GM18907 (cell line): ENCODE measurements at regions not wholly inside any gene's neighbourhood (a gene's known extent, or its start where the extent isn't known, plus 50 kb on each side); places are given as distances from the start of the nearest gene placed in this dataset.

ENCODE experiments used
- ATAC-seq: cut with Tn5 transposase; IDR thresholded peaks from one replicate; pipeline ENCODE4 v1.9.1; 2021; ENCODE audit warnings: mild to moderate bottlenecking, moderate library complexity; ENCODE audit not compliant: unreplicated experiment

DNA sequence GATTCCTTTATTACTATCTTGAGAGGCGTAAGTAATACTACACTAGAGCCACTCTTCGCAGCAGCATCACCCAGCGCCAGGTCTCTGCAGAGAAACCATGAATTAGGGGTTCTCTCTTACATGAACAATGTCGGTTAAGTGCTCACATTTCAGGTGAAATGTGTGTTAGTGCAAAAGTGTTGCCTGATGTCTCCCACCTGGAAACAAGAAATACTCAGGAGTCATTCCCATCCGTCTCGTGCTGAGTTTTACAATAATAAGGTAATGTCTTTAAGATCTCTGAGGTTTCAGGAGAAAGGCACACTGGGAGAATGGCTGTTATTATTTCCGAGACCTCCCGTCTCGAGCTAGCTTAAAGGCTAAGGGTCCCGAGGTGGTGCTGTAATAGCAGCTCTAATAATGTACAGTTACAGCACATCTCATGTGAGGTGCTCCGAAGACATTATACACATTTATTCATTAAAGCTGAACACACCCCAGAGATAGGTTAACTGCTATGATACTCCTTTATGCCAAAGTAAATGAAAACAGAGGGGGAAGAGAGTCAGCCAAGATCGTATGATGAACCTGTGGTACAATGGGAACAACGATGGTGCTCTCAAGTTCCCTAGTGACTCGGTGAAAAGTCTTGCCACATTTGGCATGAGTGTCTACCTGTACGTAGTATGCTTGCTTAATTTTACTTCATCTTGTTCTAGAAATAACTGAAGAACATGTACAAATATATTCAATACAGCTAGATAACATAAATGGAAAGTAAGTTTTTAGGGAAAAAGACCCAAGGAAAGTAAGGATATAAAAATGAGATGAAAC is 458.3 kb upstream of the CITED2 start:
- no peak for ATAC-seq

DNA sequence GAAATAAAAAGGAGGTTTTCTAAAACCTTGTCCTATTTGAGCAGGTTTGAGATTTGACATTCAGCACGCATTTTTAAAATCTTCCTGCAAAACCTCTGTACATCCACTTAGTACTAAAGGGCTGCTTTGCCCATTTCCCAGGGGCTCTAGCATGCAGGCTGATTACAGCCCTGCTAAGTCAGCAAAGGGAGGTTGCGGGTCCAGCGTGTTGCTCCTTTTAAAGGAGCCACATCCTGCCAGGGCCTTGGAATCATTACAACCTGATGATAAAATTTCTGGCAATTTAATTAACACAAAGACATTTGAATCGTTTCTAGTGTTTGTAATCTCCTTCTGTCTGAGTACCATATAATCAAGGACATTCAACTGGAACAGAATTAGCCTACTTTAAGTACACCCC is 455.1 kb upstream of the CITED2 start:
- no peak for ATAC-seq

GRCh38 chr6:139828751-139829519 is 454.5 kb upstream of the CITED2 start:
- no peak for ATAC-seq

GRCh38 chr6:139825935-139826374 is 451.5 kb upstream of the CITED2 start:
- ATAC-seq: no peak

DNA sequence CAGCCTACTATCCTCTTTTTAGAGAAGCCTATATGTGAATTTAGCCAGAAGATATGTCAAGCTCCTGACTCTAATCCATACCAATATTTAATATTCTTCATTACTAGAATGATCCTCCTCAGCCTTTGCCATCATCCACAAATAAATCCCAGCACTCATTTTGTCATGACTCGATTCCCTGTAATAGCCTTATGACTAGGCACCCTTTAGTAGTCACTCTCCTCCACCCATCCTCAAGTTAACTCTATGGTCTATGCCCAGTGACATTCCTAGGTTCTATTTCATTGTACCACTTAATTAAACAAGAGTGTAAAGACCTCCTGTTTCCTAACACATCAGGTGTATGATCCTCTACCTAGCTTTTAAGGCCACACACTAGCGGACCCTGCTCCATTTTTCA is 450.4 kb upstream of the CITED2 start:
- no peak for ATAC-seq

- ATAC-seq: no peak
Measured at GRCh38 chr6:139823808-139824126, 449.3 kb upstream of the CITED2 start.

DNA sequence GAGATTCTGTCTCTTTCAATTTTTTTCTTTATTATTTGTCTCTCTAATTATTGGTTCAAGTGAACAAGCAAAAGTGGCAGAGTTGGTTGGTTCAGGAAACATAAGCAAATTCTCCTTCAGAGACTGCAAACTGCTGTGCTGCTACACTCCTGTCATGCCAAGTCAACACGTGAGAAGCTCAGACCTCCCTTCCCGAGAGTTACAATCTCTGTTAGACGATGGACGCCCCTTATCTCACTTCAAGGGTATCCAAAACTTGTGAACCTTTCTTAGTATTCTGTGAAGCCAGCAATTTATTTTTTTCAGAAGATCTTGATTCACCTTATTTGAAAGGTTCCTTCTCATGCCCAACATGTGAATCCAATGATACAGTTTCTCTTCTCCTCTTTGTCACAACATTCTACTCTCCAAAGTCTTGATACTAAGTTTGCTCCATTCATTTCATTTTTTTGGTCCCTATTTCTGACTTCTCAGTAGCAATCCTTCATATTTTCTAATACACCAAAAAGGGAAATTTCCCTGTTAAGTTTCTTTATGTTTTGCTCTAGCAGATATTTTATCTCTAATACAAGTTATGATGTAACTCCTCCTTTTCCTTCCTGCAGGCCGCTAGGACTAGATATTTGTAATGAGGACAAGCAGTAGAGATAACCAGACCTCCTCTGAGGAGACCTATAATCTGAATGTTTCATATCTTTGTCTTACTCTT is 448.8 kb upstream of the CITED2 start:
- ATAC-seq: no peak

GRCh38 chr6:139821676-139822223 is 447.3 kb upstream of the CITED2 start:
- ATAC-seq: no peak

GRCh38 chr6:139820210-139820609 is 445.8 kb upstream of the CITED2 start:
- no peak for ATAC-seq

- no peak for ATAC-seq
Measured at GRCh38 chr6:139819776-139820175, 445.3 kb upstream of the CITED2 start.

- no peak for ATAC-seq
Measured at GRCh38 chr6:139812939-139813338, 438.5 kb upstream of the CITED2 start.

GRCh38 chr6:139801571-139802321 is 427.3 kb upstream of the CITED2 start:
- no peak for ATAC-seq

DNA sequence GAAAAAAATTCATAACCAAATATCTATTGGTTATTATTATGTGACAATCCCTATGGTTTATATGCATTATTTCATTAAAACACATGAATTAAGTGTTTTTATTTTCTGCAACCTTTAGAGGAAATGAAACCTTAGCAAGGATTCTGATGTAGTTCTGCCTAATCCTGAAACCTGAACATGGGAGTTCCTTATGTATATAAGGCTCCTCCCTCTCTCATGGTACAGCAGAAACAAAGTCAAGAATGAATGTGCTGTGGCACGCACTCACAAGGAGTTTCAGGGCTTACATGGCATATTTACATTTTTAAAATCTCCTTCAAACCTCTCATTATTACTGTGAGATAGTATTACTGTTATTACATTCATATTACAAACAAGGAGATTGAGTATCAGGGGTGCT is 426.4 kb upstream of the CITED2 start:
- ATAC-seq: peak; percentile 85

GRCh38 chr6:139790527-139790926 is 416.1 kb upstream of the CITED2 start:
- no peak for ATAC-seq

DNA sequence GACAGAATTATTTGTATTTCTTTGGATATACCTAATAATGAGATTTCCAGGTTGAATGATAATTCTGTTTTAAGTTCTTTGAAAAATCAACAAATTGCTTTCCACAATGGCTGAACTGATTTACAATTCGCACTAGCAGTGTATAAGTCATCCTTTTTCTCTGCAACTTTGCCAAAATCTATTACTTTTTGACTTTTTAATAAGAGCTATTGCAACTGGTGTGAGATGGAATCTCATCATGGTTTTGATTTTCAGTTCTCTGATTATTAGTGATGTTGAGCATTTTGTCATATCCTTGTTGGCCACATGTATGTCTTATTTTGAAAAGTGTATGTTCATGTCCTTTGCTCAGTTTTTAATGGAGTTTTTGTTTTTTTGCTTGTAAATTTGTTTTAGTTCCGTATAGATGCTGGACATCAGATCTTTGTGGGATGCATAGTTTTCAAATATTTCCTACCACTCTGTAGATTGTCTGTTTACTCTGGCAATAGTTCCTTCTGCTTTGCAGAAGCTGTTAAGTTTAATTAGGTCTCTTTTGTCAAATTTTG is 409.8 kb upstream of the CITED2 start:
- no peak for ATAC-seq

DNA sequence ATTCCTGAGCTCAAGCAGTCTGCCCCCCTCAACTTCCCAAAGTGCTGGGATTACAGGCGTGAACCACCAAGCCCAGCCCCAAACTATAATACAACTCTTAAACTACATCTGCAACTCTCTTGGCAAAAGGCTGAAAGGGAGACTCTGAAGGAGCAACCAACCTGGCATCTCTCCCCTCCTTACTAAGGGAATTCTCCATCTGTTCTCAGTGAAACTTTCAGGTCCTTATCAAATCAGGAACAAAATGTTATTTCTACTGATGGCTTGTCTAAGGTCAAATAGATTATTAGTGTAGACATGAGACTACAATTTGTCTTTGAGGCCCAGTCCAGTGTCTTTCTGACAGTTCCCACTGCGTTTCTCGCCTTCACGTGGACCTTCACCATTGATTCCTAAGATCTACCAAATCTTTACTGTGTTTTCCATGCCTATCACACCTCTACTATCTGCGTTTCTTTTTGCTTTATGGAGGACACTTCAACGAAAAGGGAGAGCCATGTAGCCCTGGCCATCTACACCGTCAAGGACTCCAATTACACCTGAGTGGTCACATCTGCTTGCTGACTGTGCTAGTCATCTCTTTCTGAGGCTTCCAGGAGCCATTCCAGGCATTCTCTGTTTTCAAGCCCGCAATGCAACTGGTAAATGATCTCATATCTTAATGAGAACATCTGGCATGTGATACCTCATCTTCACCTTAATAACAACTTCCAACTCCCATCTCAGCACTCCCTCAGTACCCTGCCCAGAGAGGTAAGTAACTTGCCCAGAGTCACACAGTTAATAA is 405.7 kb upstream of the CITED2 start:
- no peak for ATAC-seq

DNA sequence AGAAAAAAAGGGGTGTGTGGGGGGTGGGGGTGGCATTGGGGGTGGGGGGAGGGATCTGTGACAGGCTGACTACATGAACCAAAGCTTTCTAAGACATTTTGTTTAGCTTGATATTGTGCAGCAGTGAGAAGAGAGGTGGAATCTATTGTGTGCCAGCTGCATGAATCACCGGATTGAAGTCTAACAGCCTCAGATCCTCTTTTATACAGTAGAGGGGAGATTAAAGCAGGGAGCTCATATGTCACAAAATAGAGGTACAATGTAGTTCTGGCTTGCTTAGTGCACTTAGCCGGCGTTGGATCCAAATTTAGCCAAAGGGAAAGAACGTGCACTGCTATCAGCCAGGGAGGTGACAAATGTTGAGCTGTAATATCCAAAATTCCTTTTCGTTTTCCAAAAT is 404.2 kb upstream of the CITED2 start:
- no peak for ATAC-seq

DNA sequence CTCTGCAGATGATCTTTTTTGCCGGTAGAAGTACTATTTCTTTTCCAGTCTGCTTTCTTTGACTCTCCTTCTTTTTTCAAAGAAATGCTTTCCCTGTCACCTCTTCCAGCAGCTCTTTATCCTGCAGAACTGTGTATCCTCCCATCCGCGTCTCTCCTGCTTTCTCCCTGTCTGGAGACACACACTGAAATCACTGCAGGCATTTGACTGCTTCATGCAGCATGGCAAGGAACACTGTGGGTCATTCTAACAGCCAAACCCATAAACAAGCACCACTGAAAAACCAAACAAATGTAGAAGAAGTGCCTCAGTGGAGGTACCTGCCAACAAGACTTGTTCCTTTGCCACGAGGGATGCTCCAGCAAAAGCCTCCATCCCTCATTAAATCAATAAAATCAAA is 403.7 kb upstream of the CITED2 start:
- ATAC-seq: no peak

GRCh38 chr6:139777202-139777970 is 402.9 kb upstream of the CITED2 start:
- ATAC-seq: no peak
